ENCODE measurements at regions not wholly inside any gene's neighbourhood (a gene's known extent, or its start where the extent isn't known, plus 50 kb on each side); places are given as distances from the start of the nearest gene placed in this dataset.
A peak's percentile ranks its signal among the peaks of the same experiment; 100 is the strongest.

DNA sequence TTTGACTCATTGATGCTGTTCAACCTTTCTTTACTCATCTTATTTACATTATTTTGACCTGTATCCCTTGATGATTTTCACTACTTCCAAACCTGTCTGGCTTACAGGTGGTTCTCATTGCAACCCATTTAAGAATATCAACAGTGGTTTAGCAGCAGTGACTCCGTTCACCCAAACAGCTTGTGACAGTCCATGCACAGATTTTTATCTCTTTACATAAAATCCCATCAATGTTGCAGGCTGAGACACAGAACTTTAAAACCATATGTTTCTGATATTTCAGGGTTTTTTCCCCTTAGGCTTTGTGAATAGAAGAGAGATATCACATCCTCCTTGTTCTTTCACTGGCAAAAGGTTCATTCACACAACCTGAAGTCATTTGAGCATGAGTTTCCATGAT is 149.1 kb upstream of the CDIN1 start:
- H3K36me3 ChIP-seq (ENCODE audit: control insufficient read depth, insufficient read depth, low read length), result no peaks in the 10 kb centered on the region
- H3K27me3 ChIP-seq (ENCODE audit: control insufficient read depth, insufficient read depth, low read length), result no peaks in the 10 kb centered on the region
- TF ChIP-seq EZH2 (IDR thresholded peaks at IDR 0.05; ENCODE audit: low read length, missing control alignments), result no peak
- no peak for TF ChIP-seq CTCF (conservative IDR thresholded peaks at IDR 0.05 in 1 of 2, IDR thresholded peaks at IDR 0.05 in 1 of 2; ENCODE audit: low read depth in 1 of 2, low read length in 2 of 2)
- H3K4me3 ChIP-seq (replicated peaks in 1 of 4; ENCODE audit: control extremely low read depth in 1 of 4, insufficient read depth in 1 of 4, low read depth in 3 of 4, low read length in 4 of 4), result no peak overlapping the region
- peaks cover 7% of the 10 kb centered on the region for H3K4me1 ChIP-seq (ENCODE audit: control insufficient read depth, extremely low read depth, insufficient read depth, low read length)
- no peak overlapping the region for H3K4me2 ChIP-seq (ENCODE audit: extremely low read depth, insufficient read depth, low read length)
- H3K9ac ChIP-seq (ENCODE audit: insufficient read depth, low read length), result no peak overlapping the region
- H4K20me1 ChIP-seq (ENCODE audit: control insufficient read depth, extremely low read depth, insufficient read depth, low read length), result no peaks in the 10 kb centered on the region
- no peak overlapping the region for H3K27ac ChIP-seq (ENCODE audit: insufficient read depth, low read length)
- H3K79me2 ChIP-seq (ENCODE audit: control insufficient read depth, insufficient read depth, low read length), result no peaks in the 10 kb centered on the region
- DNase-seq (ENCODE audit: low read depth in 2 of 2), result no peak
- H2AFZ ChIP-seq (ENCODE audit: low read length), result no peak overlapping the region
- no peaks in the 10 kb centered on the region for H3K9me3 ChIP-seq (ENCODE audit: control insufficient read depth, insufficient read depth, low read depth, low read length)

DNA sequence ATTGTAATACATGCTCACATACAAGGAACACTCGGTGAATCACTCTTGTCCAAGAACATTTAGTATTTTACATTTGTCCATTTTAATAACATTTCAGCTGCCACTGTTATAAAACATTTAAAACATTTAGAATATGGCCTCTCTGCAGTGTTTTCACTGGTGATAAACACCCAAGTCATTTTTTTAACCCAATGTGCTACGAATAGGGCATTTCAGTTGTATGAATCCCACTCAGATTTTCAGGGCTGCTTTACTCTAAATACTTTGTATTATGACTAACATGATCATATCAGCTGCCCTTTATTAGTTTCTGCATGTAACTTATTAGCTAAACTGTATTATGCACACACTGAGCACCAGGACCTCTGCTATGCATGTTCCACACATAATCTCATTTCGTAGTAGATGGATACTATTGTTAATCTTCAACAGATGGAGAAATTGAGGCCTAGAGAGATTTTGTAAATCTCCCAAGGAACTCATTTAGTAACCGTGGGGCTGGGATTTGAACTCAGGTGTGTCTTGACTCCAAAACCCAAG is 148.6 kb upstream of the CDIN1 start:
- TF ChIP-seq EZH2 (IDR thresholded peaks at IDR 0.05; ENCODE audit: low read length, missing control alignments) (no peak), CTCF (conservative IDR thresholded peaks at IDR 0.05 in 1 of 2, IDR thresholded peaks at IDR 0.05 in 1 of 2; ENCODE audit: low read depth in 1 of 2, low read length in 2 of 2) (no peak)
- DNase-seq (ENCODE audit: low read depth in 2 of 2), result peak in 1 of 2 donors; percentile 30
- Histone ChIP-seq H3K79me2 (ENCODE audit: control insufficient read depth, insufficient read depth, low read length) (no peaks in the 10 kb centered on the region), H3K27me3 (ENCODE audit: control insufficient read depth, insufficient read depth, low read length) (no peaks in the 10 kb centered on the region), H3K4me3 (replicated peaks in 1 of 4; ENCODE audit: control extremely low read depth in 1 of 4, insufficient read depth in 1 of 4, low read depth in 3 of 4, low read length in 4 of 4) (no peak overlapping the region), H3K9me3 (ENCODE audit: control insufficient read depth, insufficient read depth, low read depth, low read length) (no peaks in the 10 kb centered on the region), H3K9ac (ENCODE audit: insufficient read depth, low read length) (no peak overlapping the region), H3K36me3 (ENCODE audit: control insufficient read depth, insufficient read depth, low read length) (no peaks in the 10 kb centered on the region), H2AFZ (ENCODE audit: low read length) (no peak overlapping the region), H3K4me2 (ENCODE audit: extremely low read depth, insufficient read depth, low read length) (no peak overlapping the region), H3K4me1 (ENCODE audit: control insufficient read depth, extremely low read depth, insufficient read depth, low read length) (peaks cover 7% of the 10 kb centered on the region), H3K27ac (ENCODE audit: insufficient read depth, low read length) (no peak overlapping the region), H4K20me1 (ENCODE audit: control insufficient read depth, extremely low read depth, insufficient read depth, low read length) (no peaks in the 10 kb centered on the region)

DNA sequence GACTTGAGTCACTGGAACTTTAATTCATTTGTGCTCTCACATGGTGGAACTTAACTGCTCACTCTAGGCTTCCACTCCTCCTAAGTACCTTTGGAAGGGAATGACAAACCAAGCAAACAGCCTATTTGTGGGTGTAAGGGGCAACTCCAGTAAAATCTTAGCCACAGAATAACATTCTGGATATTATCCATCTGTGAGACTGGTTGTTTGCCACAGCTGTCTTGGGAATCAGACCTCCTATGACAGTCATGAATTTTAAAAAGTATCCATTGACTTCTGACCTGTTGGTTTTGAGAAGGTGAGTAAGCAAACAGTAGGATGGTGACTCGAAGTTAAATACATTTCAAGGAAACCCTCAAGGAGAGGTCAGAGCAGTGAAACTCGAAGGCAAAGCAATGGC is 147.3 kb upstream of the CDIN1 start:
- Histone ChIP-seq H3K9me3 (ENCODE audit: control insufficient read depth, insufficient read depth, low read depth, low read length) (no peaks in the 10 kb centered on the region), H3K27me3 (ENCODE audit: control insufficient read depth, insufficient read depth, low read length) (no peaks in the 10 kb centered on the region), H3K27ac (ENCODE audit: insufficient read depth, low read length) (peak overlapping the region; percentile 5), H4K20me1 (ENCODE audit: control insufficient read depth, extremely low read depth, insufficient read depth, low read length) (no peaks in the 10 kb centered on the region), H3K4me2 (ENCODE audit: extremely low read depth, insufficient read depth, low read length) (no peak overlapping the region), H3K79me2 (ENCODE audit: control insufficient read depth, insufficient read depth, low read length) (no peaks in the 10 kb centered on the region), H2AFZ (ENCODE audit: low read length) (peak overlapping the region; percentile 3), H3K36me3 (ENCODE audit: control insufficient read depth, insufficient read depth, low read length) (no peaks in the 10 kb centered on the region), H3K4me1 (ENCODE audit: control insufficient read depth, extremely low read depth, insufficient read depth, low read length) (peaks cover 7% of the 10 kb centered on the region), H3K9ac (ENCODE audit: insufficient read depth, low read length) (no peak overlapping the region), H3K4me3 (replicated peaks in 1 of 4; ENCODE audit: control extremely low read depth in 1 of 4, insufficient read depth in 1 of 4, low read depth in 3 of 4, low read length in 4 of 4) (no peak overlapping the region)
- DNase-seq (ENCODE audit: low read depth in 2 of 2), result peak; percentile 44 to 95
- no peak for TF ChIP-seq EZH2 (IDR thresholded peaks at IDR 0.05; ENCODE audit: low read length, missing control alignments)
- no peak for TF ChIP-seq CTCF (conservative IDR thresholded peaks at IDR 0.05 in 1 of 2, IDR thresholded peaks at IDR 0.05 in 1 of 2; ENCODE audit: low read depth in 1 of 2, low read length in 2 of 2)
